Ovary (tissue), 3 donors: ENCODE measurements at regions not wholly inside any gene's neighbourhood (a gene's known extent, or its start where the extent isn't known, plus 50 kb on each side); places are given as distances from the start of the nearest gene placed in this dataset.

ENCODE experiments used
- CTCF ChIP-seq, 3 donors: fragments of 450-650 bp in 2 of 3; fragments of 200-600 bp in 1 of 3; IDR thresholded peaks; one replicate each; pipeline versions ENCODE4 v1.5.1 to v1.8.0; 2016 to 2022; ENCODE audit warnings: antibody characterized with exemption in 3 of 3, mild to moderate bottlenecking in 1 of 3
- EP300 ChIP-seq: sonication (generic); formaldehyde crosslinking; IDR thresholded peaks from one replicate; pipeline ENCODE4 v1.6.1; 2017; ENCODE audit warnings: antibody characterized with exemption
- POLR2A ChIP-seq: fragments of 450-650 bp; IDR thresholded peaks from one replicate; pipeline ENCODE4 v1.6.1; 2017; ENCODE audit warnings: antibody characterized with exemption, mild to moderate bottlenecking, moderate library complexity
- donor health status: DM: no; HTN: no; CAD: no.

DNA sequence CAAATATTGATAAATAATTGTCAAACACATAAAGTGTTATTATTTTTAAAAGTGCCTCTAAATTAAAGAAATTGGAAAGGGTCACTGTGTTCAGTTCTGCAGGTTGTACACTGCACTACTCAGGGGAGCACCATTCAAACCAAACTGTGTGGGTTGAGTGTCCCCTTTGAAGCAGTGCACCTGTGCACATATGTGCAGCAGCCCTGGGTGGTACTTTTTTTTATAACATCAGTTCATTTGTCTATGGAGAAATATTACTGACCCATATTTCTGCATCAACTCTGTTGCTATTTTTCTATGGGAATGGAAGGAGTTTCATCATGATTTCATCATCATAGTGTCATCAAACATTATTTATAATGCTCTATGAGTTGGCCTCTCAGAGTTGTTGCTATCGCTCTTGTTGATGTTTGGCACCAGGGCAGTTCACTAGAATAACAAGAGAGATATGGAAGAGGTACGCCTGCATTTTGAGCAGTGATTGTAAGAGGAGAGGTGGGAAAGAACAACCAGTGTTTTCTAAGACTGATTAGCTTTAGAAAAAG lies 457.6 kb downstream of the TFAP2A start:
- TF ChIP-seq POLR2A (no peak), CTCF (IDR thresholded peaks at IDR 0.05) (no peak), EP300 (no peak)
